ENCODE measurements at regions not wholly inside any gene's neighbourhood (a gene's known extent, or its start where the extent isn't known, plus 50 kb on each side); places are given as distances from the start of the nearest gene placed in this dataset.

GRCh38 chr12:60421741-60422140 lies 825.9 kb downstream of the SLC16A7 start:
- intact Hi-C loops (cut with micrococcal nuclease) = no loop called here
- no peaks in the 10 kb centered on the region for H4K20me1 ChIP-seq (ENCODE audit: insufficient read depth, low read length)
- H3K27me3 Mint-ChIP-seq (ENCODE audit: low read depth in 3 of 3) = no peaks in the 10 kb centered on the region
- H3K9me3 Mint-ChIP-seq = peaks cover 0 to 12% (median 7%) of the 10 kb centered on the region in 7 donors
- no peak for TF ChIP-seq CTCF (IDR thresholded peaks at IDR 0.05)
- H3K4me3 Mint-ChIP-seq = no peak overlapping the region
- no peak overlapping the region for H3K4me3 ChIP-seq (replicated peaks in 1 of 3; ENCODE audit: low read depth in 2 of 3, low read length in 3 of 3)
- H3K4me1 Mint-ChIP-seq = no peaks in the 10 kb centered on the region
- no peak overlapping the region for H3K9ac ChIP-seq (ENCODE audit: insufficient read depth, low read length, poor library complexity, severe bottlenecking)
- no peak overlapping the region for H3K27ac ChIP-seq (ENCODE audit: low read depth in 1 of 2, low read length in 2 of 2)
- H3K36me3 Mint-ChIP-seq = no peaks in the 10 kb centered on the region
- H3K36me3 ChIP-seq (replicated peaks in 1 of 2; ENCODE audit: control insufficient read depth in 1 of 2, insufficient read depth in 2 of 2, low read length in 2 of 2) = no peaks in the 10 kb centered on the region
- peaks cover 14 to 17% of the 10 kb centered on the region in 2 donors for H3K9me3 ChIP-seq (replicated peaks in 1 of 2; ENCODE audit: control insufficient read depth in 1 of 2, insufficient read depth in 1 of 2, low read length in 2 of 2)
- H2AFZ ChIP-seq (ENCODE audit: insufficient read depth, low read depth, low read length, poor library complexity, severe bottlenecking) = no peak overlapping the region
- H3K27me3 ChIP-seq (ENCODE audit: control insufficient read depth in 2 of 2, insufficient read depth in 2 of 2, low read length in 2 of 2) = no peaks in the 10 kb centered on the region
- no peak overlapping the region for H3K4me2 ChIP-seq (replicated peaks; ENCODE audit: extremely low read depth, low read length, poor library complexity, severe bottlenecking)
- 86% methylated on average over 1 of the region's 1 CpG for WGBS (ENCODE audit: insufficient coverage)
- no peaks in the 10 kb centered on the region for H3K79me2 ChIP-seq (ENCODE audit: insufficient read depth, low read length)
- no peaks in the 10 kb centered on the region for H3K4me1 ChIP-seq (ENCODE audit: control insufficient read depth in 1 of 2, insufficient read depth in 2 of 2, low read length in 2 of 2)
- DNase-seq = no peak
- no peak overlapping the region for H3K27ac Mint-ChIP-seq

- DNase-seq = no peak
- Histone ChIP-seq H3K4me2 (replicated peaks; ENCODE audit: extremely low read depth, low read length, poor library complexity, severe bottlenecking) (no peak overlapping the region), H3K27ac (ENCODE audit: low read depth in 1 of 2, low read length in 2 of 2) (no peak overlapping the region), H3K27me3 (ENCODE audit: control insufficient read depth in 2 of 2, insufficient read depth in 2 of 2, low read length in 2 of 2) (no peaks in the 10 kb centered on the region), H3K4me3 (replicated peaks in 1 of 3; ENCODE audit: low read depth in 2 of 3, low read length in 3 of 3) (no peak overlapping the region), H3K4me1 (ENCODE audit: control insufficient read depth in 1 of 2, insufficient read depth in 2 of 2, low read length in 2 of 2) (no peaks in the 10 kb centered on the region), H3K79me2 (ENCODE audit: insufficient read depth, low read length) (no peaks in the 10 kb centered on the region), H4K20me1 (ENCODE audit: insufficient read depth, low read length) (no peaks in the 10 kb centered on the region), H3K9me3 (replicated peaks in 1 of 2; ENCODE audit: control insufficient read depth in 1 of 2, insufficient read depth in 1 of 2, low read length in 2 of 2) (peaks cover 7 to 10% of the 10 kb centered on the region in 2 donors), H2AFZ (ENCODE audit: insufficient read depth, low read depth, low read length, poor library complexity, severe bottlenecking) (no peak overlapping the region), H3K36me3 (replicated peaks in 1 of 2; ENCODE audit: control insufficient read depth in 1 of 2, insufficient read depth in 2 of 2, low read length in 2 of 2) (no peaks in the 10 kb centered on the region), H3K9ac (ENCODE audit: insufficient read depth, low read length, poor library complexity, severe bottlenecking) (no peak overlapping the region)
- Mint-ChIP-seq H3K4me3 (no peak overlapping the region), H3K4me1 (no peaks in the 10 kb centered on the region), H3K36me3 (no peaks in the 10 kb centered on the region), H3K9me3 (peaks cover 7 to 17% (median 12%) of the 10 kb centered on the region in 7 donors), H3K27me3 (ENCODE audit: low read depth in 3 of 3) (no peaks in the 10 kb centered on the region), H3K27ac (no peak overlapping the region)
- no CpG with 5 or more reads among the region's 1 CpG for WGBS (ENCODE audit: insufficient coverage)
- intact Hi-C loops (cut with micrococcal nuclease) = no loop called here
- no peak for TF ChIP-seq CTCF (IDR thresholded peaks at IDR 0.05)
These were observed 841.5 kb downstream of the SLC16A7 start for GRCh38 chr12:60437297-60437696.

Data from CD14-positive monocyte (primary cell).